Endothelial cell of umbilical vein (primary cell): ENCODE measurements at regions not wholly inside any gene's neighbourhood (a gene's known extent, or its start where the extent isn't known, plus 50 kb on each side); places are given as distances from the start of the nearest gene placed in this dataset.

Source experiments
- CTCF ChIP-seq, 2 donors: IDR thresholded peaks; 1 replicate in 1 of 2; 2 replicates in 1 of 2; pipeline ENCODE4 v1.5.1; 2011; ENCODE audit warnings: low read length in 2 of 2, mild to moderate bottlenecking in 2 of 2, moderate library complexity in 2 of 2, control low read depth in 1 of 2, inconsistent platforms in 1 of 2, low read depth in 1 of 2; ENCODE audit not compliant: insufficient read depth in 1 of 2; ENCODE audit errors: extremely low read depth in 1 of 2
- EZH2 ChIP-seq: IDR thresholded peaks from 2 replicates; pipeline ENCODE4 v1.6.1; 2012; ENCODE audit warnings: borderline replicate concordance, low read depth, mild to moderate bottlenecking, moderate library complexity, low read length, inconsistent platforms; ENCODE audit not compliant: severe bottlenecking
- GATA2 ChIP-seq: IDR thresholded peaks from 2 replicates; pipeline ENCODE4 v1.7.0; 2011; ENCODE audit warnings: low read depth, mild to moderate bottlenecking, moderate library complexity, mixed read lengths, low read length; ENCODE audit not compliant: insufficient read length, insufficient read depth
- MAX ChIP-seq: IDR thresholded peaks from 2 replicates; pipeline ENCODE4 v1.6.1; 2011; ENCODE audit not compliant: insufficient read depth, insufficient read length
- MYC ChIP-seq: IDR thresholded peaks from one replicate; pipeline ENCODE4 v1.6.1; 2011; ENCODE audit warnings: mild to moderate bottlenecking, low read depth, low read length
- POLR2A ChIP-seq: IDR thresholded peaks from 2 replicates; pipeline ENCODE4 v1.6.1; 2012; ENCODE audit warnings: low read depth, mild to moderate bottlenecking, control low read depth, low read length

GRCh38 chr11:133659538-133660201, 127.4 kb upstream of the OPCML start:
- TF ChIP-seq MAX (no peak), CTCF (IDR thresholded peaks at IDR 0.05; ENCODE audit: extremely low read depth in 1 of 2, insufficient read depth in 1 of 2, low read depth in 1 of 2, low read length in 2 of 2) (no peak), EZH2 (no peak), POLR2A (no peak), GATA2 (no peak), MYC (no peak)
